Epithelial cell of proximal tubule (primary cell): ENCODE measurements at regions not wholly inside any gene's neighbourhood (a gene's known extent, or its start where the extent isn't known, plus 50 kb on each side); places are given as distances from the start of the nearest gene placed in this dataset.

Source experiments
- DNase-seq: peaks from one replicate; pipeline ENCODE4 v3.0.0-alpha.2; 2011; ENCODE audit warnings: low read depth
- H3K4me3 ChIP-seq: 2 replicates; pipeline ENCODE4 v1.5.1; 2011; ENCODE audit warnings: low read depth, mild to moderate bottlenecking, low read length
- CTCF ChIP-seq: conservative IDR thresholded peaks from 2 replicates; pipeline ENCODE4 v1.5.1; 2012; ENCODE audit warnings: low read depth, mild to moderate bottlenecking, low read length

DNA sequence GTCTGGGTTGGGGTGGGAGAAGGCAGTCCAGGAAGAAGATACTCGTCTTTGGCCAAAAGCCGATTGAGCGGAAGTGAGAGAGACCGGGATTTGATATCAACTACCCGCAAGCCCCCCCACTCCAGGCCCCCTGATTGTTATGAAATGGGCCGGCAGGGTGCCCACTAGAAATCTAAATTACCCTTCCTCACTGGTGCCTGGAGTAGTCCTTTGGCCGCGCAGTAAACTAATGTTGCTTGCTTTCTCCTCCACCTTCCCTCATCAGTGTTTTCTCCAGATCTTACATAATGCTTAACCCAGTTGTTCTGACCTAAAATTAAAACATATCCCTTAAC lies 119.2 kb upstream of the BARHL2 start:
- DNase-seq = no peak
- no peak overlapping the region for H3K4me3 ChIP-seq
- no peak for TF ChIP-seq CTCF

- no peak for DNase-seq
- no peak overlapping the region for H3K4me3 ChIP-seq
- TF ChIP-seq CTCF = no peak
Observed at GRCh38 chr1:90835661-90836344, 118.7 kb upstream of the BARHL2 start.

- no peak for DNase-seq
- no peak for TF ChIP-seq CTCF
- H3K4me3 ChIP-seq = no peak overlapping the region
Observed at GRCh38 chr1:90834886-90835660, 118.0 kb upstream of the BARHL2 start.

DNA sequence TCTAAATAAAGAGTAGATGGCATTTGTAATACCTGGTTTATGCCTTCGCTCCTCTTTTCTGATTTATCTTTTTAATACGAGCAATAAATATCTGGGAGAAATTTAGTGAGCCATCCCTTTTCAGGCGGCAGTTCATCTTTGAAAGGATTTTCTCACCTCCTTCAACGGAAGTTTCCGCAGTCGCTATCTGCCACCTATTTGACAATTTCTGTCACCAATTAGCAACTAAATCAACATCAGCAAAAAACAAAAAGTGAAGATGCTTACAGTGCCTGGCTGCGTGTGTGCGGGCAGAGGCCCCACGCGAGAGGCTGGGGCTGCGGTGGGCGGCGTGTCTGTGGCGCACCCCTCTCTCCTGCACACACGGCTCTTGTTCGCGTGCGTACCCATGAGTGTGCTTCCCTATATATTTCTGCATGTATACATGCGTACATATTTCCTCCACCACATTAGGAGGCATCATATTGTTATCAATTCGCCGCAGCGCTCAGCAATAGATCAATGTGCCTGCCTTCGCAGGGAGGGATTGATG lies 117.3 kb upstream of the BARHL2 start:
- no peak for DNase-seq
- no peak overlapping the region for H3K4me3 ChIP-seq

GRCh38 chr1:90833466-90834110 lies 116.5 kb upstream of the BARHL2 start:
- no peak for DNase-seq
- TF ChIP-seq CTCF = no peak
- no peak overlapping the region for H3K4me3 ChIP-seq

More for the DNA sequence above, 117.3 kb upstream of the BARHL2 start:
- TF ChIP-seq CTCF = no peak

- H3K4me3 ChIP-seq = no peak overlapping the region
- no peak for TF ChIP-seq CTCF
- DNase-seq = no peak
Observed at GRCh38 chr1:90831910-90832309, 114.8 kb upstream of the BARHL2 start.
